H9 (cell line): ENCODE measurements at regions not wholly inside any gene's neighbourhood (a gene's known extent, or its start where the extent isn't known, plus 50 kb on each side); places are given as distances from the start of the nearest gene placed in this dataset.

Experiments used
- DNase-seq: peaks from one replicate; pipeline ENCODE4 v3.0.0-alpha.2; 2017
- H2AFZ ChIP-seq: one replicate; pipeline ENCODE4 v1.6.1; 2013; ENCODE audit warnings: mild to moderate bottlenecking, low read length, control low read depth, moderate library complexity
- H2AK5ac ChIP-seq: 2 replicates; pipeline ENCODE4 v1.6.1; 2013; ENCODE audit warnings: low read length, control low read depth, mixed read lengths; ENCODE audit not compliant: insufficient read length
- H2BK120ac ChIP-seq: one replicate; pipeline ENCODE4 v1.6.1; 2013; ENCODE audit warnings: low read depth, mild to moderate bottlenecking, low read length, control low read depth, inconsistent platforms; ENCODE audit not compliant: poor library complexity, severe bottlenecking
- H2BK12ac ChIP-seq: 2 replicates; pipeline ENCODE4 v1.6.1; 2013; ENCODE audit warnings: low read length, control low read depth, mixed read lengths, low read depth; ENCODE audit not compliant: insufficient read length
- H2BK15ac ChIP-seq: 2 replicates; pipeline ENCODE4 v1.6.1; 2013; ENCODE audit warnings: low read depth, low read length, control low read depth
- H2BK20ac ChIP-seq: one replicate; pipeline ENCODE4 v1.6.1; 2013; ENCODE audit warnings: low read depth, mild to moderate bottlenecking, low read length, control low read depth, inconsistent platforms; ENCODE audit not compliant: poor library complexity, severe bottlenecking
- H2BK5ac ChIP-seq: 2 replicates; pipeline ENCODE4 v1.6.1; 2013; ENCODE audit warnings: low read length, control low read depth, mixed read lengths; ENCODE audit not compliant: insufficient read length
- H3K14ac ChIP-seq: 2 replicates; pipeline ENCODE4 v1.6.1; 2013; ENCODE audit warnings: low read length, control low read depth; ENCODE audit not compliant: insufficient read depth
- H3K18ac ChIP-seq: 2 replicates; pipeline ENCODE4 v1.6.1; 2013; ENCODE audit warnings: low read depth, mild to moderate bottlenecking, mixed read lengths, low read length, control low read depth; ENCODE audit not compliant: insufficient read length
- H3K23ac ChIP-seq: 2 replicates; pipeline ENCODE4 v1.6.1; 2013; ENCODE audit warnings: low read length, control low read depth, mixed read lengths, low read depth; ENCODE audit not compliant: insufficient read length
- H3K23me2 ChIP-seq: 2 replicates; pipeline ENCODE4 v1.6.1; 2013; ENCODE audit warnings: low read depth, mild to moderate bottlenecking, mixed read lengths, low read length, control low read depth; ENCODE audit not compliant: insufficient read length, poor library complexity, severe bottlenecking
- H3K27ac ChIP-seq: 2 replicates; pipeline ENCODE4 v1.5.1; 2013; ENCODE audit warnings: low read length, control low read depth, mixed read lengths, low read depth; ENCODE audit not compliant: insufficient read length
- H3K27me3 ChIP-seq: 2 replicates; pipeline ENCODE4 v1.6.1; 2013; ENCODE audit warnings: low read length, control low read depth, inconsistent platforms; ENCODE audit not compliant: insufficient read depth
- H3K4ac ChIP-seq: 2 replicates; pipeline ENCODE4 v1.6.1; 2013; ENCODE audit warnings: low read depth, mild to moderate bottlenecking, control low read depth, inconsistent platforms, low read length, moderate library complexity
- H3K4me1 ChIP-seq: 2 replicates; pipeline ENCODE4 v1.6.1; 2013; ENCODE audit warnings: low read length, control low read depth, inconsistent platforms; ENCODE audit not compliant: insufficient read depth
- H3K4me2 ChIP-seq: 2 replicates; pipeline ENCODE4 v1.6.1; 2013; ENCODE audit warnings: low read length, control low read depth, mixed read lengths; ENCODE audit not compliant: insufficient read length, insufficient read depth
- H3K56ac ChIP-seq: 2 replicates; pipeline ENCODE4 v1.6.1; 2013; ENCODE audit warnings: low read depth, mild to moderate bottlenecking, mixed read lengths, low read length, control low read depth; ENCODE audit not compliant: insufficient read length
- H3K79me1 ChIP-seq: 2 replicates; pipeline ENCODE4 v1.6.1; 2013; ENCODE audit warnings: low read depth, mild to moderate bottlenecking, moderate library complexity, low read length, control low read depth, inconsistent platforms; ENCODE audit not compliant: insufficient read depth, poor library complexity, severe bottlenecking
- H3K79me2 ChIP-seq: 2 replicates; pipeline ENCODE4 v1.6.1; 2013; ENCODE audit warnings: low read length, control low read depth, inconsistent platforms; ENCODE audit not compliant: insufficient read depth
- H3K9ac ChIP-seq: 2 replicates; pipeline ENCODE4 v1.6.1; 2013; ENCODE audit warnings: low read length, control low read depth, mixed read lengths; ENCODE audit not compliant: insufficient read length; ENCODE audit errors: extremely low read depth
- H3K9me3 ChIP-seq: one replicate; pipeline ENCODE4 v1.6.1; 2013; ENCODE audit warnings: low read depth, low read length, inconsistent platforms; ENCODE audit not compliant: control insufficient read depth
- H3T11ph ChIP-seq: one replicate; pipeline ENCODE4 v1.6.1; 2013; ENCODE audit warnings: mild to moderate bottlenecking, low read length, control low read depth, inconsistent platforms
- H4K20me1 ChIP-seq: one replicate; pipeline ENCODE4 v1.6.1; 2013; ENCODE audit not compliant: control insufficient read depth, insufficient read length, insufficient read depth
- H4K5ac ChIP-seq: 2 replicates; pipeline ENCODE4 v1.6.1; 2013; ENCODE audit warnings: low read depth, mild to moderate bottlenecking, mixed read lengths, low read length, control low read depth; ENCODE audit not compliant: insufficient read length
- H4K8ac ChIP-seq: replicated peaks from 2 replicates; pipeline ENCODE4 v1.6.1; 2013; ENCODE audit warnings: low read length, control low read depth, mixed read lengths, low read depth; ENCODE audit not compliant: insufficient read length
- H4K91ac ChIP-seq: 2 replicates; pipeline ENCODE4 v1.6.1; 2013; ENCODE audit warnings: low read depth, mild to moderate bottlenecking, moderate library complexity, mixed read lengths, low read length, control low read depth; ENCODE audit not compliant: insufficient read length
- H3K27ac Mint-ChIP-seq, 3 experiments: 2 replicates in 2 of 3; 3 replicates in 1 of 3; pipeline ENCODE4 v1.8.0; 2020 to 2021; ENCODE audit warnings: mixed read lengths in 3 of 3, mild to moderate bottlenecking in 1 of 3, moderate library complexity in 1 of 3
- H3K27me3 Mint-ChIP-seq: 2 replicates; pipeline ENCODE4 v1.8.0; 2021; ENCODE audit warnings: low read depth, mild to moderate bottlenecking, moderate library complexity, mixed read lengths
- H3K36me3 Mint-ChIP-seq, 3 experiments: 2 replicates in 2 of 3; 3 replicates in 1 of 3; pipeline ENCODE4 v1.8.0; 2020 to 2021; ENCODE audit warnings: low read depth in 3 of 3, mixed read lengths in 3 of 3; ENCODE audit not compliant: insufficient read depth in 1 of 3
- H3K4me1 Mint-ChIP-seq, 2 experiments: 2 replicates each; pipeline ENCODE4 v1.8.0; 2020; ENCODE audit warnings: mixed read lengths in 2 of 2
- H3K4me3 Mint-ChIP-seq, 2 experiments: 2 replicates in 1 of 2; 3 replicates in 1 of 2; pipeline ENCODE4 v1.8.0; 2020 to 2021; ENCODE audit warnings: mild to moderate bottlenecking in 2 of 2, mixed read lengths in 2 of 2, moderate library complexity in 1 of 2
- H3K9me3 Mint-ChIP-seq, 2 experiments: 2 replicates in 1 of 2; 3 replicates in 1 of 2; pipeline ENCODE4 v1.8.0; 2020; ENCODE audit warnings: mild to moderate bottlenecking in 2 of 2, mixed read lengths in 2 of 2, moderate library complexity in 1 of 2
- CTCF ChIP-seq: fragments of 200-600 bp; sonication (generic); conservative IDR thresholded peaks from 3 replicates; pipeline ENCODE4 v1.8.0; 2021; ENCODE audit warnings: antibody characterized with exemption, mild to moderate bottlenecking
- WGBS: extraction: QIAGEN DNeasy Blood & Tissue Kit; methylation state at CpG from one replicate; pipeline ENCODE4 v1.1.7; 2013; ENCODE audit warnings: missing lambda C conversion rate, low lambda C conversion rate, mixed read lengths; ENCODE audit not compliant: insufficient read length; ENCODE audit errors: extremely low coverage; 5-methylcytosine and 5-hydroxymethylcytosine counted together

GRCh38 chr2:59034837-59035236 lies 793.7 kb upstream of the FANCL start:
- Histone ChIP-seq H4K91ac (no peak overlapping the region), H4K5ac (no peak overlapping the region), H3K4me1 (no peaks in the 10 kb centered on the region), H3K56ac (no peak overlapping the region), H2BK120ac (no peak overlapping the region), H3K9me3 (no peaks in the 10 kb centered on the region), H2BK12ac (no peak overlapping the region), H3T11ph (no peak overlapping the region), H3K14ac (no peak overlapping the region), H4K8ac (no peak overlapping the region), H3K27ac (no peak overlapping the region), H3K79me2 (no peaks in the 10 kb centered on the region), H2BK15ac (no peak overlapping the region), H3K27me3 (no peaks in the 10 kb centered on the region), H3K23me2 (no peaks in the 10 kb centered on the region), H2BK5ac (no peak overlapping the region), H3K23ac (no peak overlapping the region), H3K18ac (no peak overlapping the region), H3K9ac (no peak overlapping the region), H2AK5ac (no peak overlapping the region), H3K79me1 (no peaks in the 10 kb centered on the region), H4K20me1 (no peaks in the 10 kb centered on the region), H3K4me2 (no peak overlapping the region), H3K4ac (no peak overlapping the region), H2AFZ (no peak overlapping the region), H2BK20ac (no peak overlapping the region)
- Mint-ChIP-seq H3K4me3 (no peak overlapping the region), H3K9me3 (no peaks in the 10 kb centered on the region; a peak in 1 of 5 replicates), H3K27me3 (no peaks in the 10 kb centered on the region; the same call in 1 of the 2 replicates), H3K4me1 (peaks cover 0 to 2% of the 10 kb centered on the region in 2 experiments; a peak in 1 of 4 replicates), H3K36me3 (peaks cover 0 to 6% (median 0%) of the 10 kb centered on the region in 3 experiments; a peak in 1 of 7 replicates), H3K27ac (no peak overlapping the region)
- DNase-seq: no peak
- no peak for TF ChIP-seq CTCF
- no CpG with 5 or more reads among the region's 1 CpG for WGBS
